ENCODE measurements at regions not wholly inside any gene's neighbourhood (a gene's known extent, or its start where the extent isn't known, plus 50 kb on each side); places are given as distances from the start of the nearest gene placed in this dataset.

DNA sequence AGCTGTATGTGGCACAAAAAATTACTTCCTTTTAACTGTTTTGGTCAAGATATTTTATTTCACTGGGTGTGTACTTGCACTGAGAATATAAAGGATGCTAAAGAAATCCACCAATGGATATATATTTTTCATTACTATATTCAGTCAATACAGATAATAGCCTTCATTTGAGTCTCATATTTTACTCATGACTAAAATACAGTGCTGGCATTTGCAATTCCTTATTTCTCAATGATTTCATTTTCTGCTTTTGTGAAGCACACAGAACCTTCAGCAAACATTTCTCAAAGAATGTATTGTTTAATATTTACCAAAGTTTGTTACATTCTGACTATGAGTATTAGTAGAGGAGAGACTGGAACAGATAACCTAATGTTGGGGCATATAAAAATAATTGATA is 93.2 kb upstream of the SOX5 start:
- no peak for DNase-seq (ENCODE audit: low spot score)

GRCh38 chr12:24039113-24039525 is 89.6 kb upstream of the SOX5 start:
- DNase-seq (ENCODE audit: low spot score): peak; percentile 10

GRCh38 chr12:24038211-24038997 is 88.9 kb upstream of the SOX5 start:
- DNase-seq (ENCODE audit: low spot score): no peak

GRCh38 chr12:24036438-24037216 is 87.2 kb upstream of the SOX5 start:
- DNase-seq (ENCODE audit: low spot score): no peak

GRCh38 chr12:24034894-24035293 is 85.4 kb upstream of the SOX5 start:
- no peak for DNase-seq (ENCODE audit: low spot score)

GRCh38 chr12:24034160-24034559 is 84.7 kb upstream of the SOX5 start:
- no peak for DNase-seq (ENCODE audit: low spot score)

DNA sequence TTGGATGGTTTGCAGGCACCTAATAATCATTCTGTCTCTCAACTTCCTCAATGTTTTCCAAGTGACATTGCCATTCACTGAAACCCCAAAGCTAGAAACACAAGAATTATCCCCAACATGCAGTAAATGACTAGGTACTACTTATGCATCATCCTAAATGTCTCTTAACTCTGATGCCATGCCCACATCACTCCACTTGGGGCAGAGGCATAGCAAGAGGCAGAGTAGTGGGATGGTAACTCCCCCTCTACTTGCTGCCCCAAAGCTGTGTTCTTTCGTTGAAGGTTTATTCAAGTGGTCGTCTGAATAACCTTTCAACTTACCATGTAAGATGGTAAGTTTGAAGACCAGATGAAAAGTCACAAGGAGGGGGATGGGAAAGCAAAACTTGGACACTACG is 77.9 kb upstream of the SOX5 start:
- no peak for DNase-seq (ENCODE audit: low spot score)

DNA sequence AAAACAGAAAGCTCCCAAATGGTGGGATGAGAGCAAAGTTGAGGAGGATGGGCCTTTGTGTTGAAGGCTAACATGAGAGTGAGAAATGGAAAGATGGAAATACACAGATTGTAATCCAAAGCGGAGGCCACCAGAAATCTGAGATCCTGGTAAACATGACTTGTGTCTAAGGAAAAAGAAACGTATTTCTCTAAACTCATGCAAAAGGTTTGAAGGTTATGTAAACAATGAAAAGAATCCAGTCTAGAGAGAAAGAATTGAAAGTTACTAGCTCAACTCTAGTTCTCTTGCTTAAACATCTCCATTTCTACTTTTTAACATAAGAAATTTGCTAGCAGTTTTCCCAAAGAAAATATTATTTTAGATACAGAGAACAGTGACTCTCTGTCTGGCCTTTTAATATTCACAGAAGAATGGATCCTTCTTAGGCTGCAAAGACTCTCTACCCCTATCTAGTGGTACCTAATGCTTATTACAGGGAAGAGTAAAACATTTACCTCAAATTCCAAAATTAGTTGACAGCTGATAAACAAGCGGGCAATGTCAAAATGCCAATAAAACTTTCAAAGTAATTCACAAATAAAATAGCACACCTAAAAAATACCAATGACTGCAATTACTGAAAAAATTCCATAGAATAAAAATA is 75.8 kb upstream of the SOX5 start:
- DNase-seq (ENCODE audit: low spot score): no peak

DNA sequence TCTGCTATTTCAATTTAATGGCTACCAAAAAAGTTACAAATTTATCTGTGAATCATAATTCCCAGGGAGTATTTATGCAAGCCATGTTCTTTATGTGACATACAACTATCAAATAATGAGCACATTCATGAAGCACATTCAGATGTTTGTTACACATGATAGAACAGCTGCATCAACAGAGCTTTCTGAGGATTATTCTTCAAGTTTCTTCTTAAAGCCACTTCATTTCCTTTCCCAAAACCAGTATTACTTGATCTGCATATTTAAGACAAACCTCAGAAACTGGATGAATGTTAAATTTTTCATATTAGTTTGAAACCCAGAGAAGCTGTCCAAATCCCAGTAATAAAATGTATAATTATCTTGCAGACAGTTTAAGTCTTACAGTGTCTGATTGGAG is 73.6 kb upstream of the SOX5 start:
- no peak for DNase-seq (ENCODE audit: low spot score)

- DNase-seq (ENCODE audit: low spot score): no peak
These were observed 71.7 kb upstream of the SOX5 start for GRCh38 chr12:24021164-24021502.

- DNase-seq (ENCODE audit: low spot score): no peak
These were observed 71.1 kb upstream of the SOX5 start for GRCh38 chr12:24020397-24021163.

DNA sequence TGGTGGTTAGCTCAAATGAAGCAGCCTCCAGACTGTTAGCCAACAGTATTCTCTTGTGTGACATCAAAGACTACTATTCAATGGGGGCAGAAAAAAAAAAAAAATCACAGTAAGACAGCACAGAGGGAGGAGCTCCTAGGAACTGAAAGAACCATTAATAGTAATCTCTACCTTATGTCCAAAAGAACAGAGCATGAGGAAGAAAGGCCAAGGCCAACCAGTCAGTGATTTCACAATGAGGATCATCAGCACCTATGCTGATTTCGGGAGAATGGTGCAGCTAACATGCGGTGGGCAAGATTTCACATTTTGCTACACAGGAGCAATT is 66.3 kb upstream of the SOX5 start:
- no peak for DNase-seq (ENCODE audit: low spot score)

DNA sequence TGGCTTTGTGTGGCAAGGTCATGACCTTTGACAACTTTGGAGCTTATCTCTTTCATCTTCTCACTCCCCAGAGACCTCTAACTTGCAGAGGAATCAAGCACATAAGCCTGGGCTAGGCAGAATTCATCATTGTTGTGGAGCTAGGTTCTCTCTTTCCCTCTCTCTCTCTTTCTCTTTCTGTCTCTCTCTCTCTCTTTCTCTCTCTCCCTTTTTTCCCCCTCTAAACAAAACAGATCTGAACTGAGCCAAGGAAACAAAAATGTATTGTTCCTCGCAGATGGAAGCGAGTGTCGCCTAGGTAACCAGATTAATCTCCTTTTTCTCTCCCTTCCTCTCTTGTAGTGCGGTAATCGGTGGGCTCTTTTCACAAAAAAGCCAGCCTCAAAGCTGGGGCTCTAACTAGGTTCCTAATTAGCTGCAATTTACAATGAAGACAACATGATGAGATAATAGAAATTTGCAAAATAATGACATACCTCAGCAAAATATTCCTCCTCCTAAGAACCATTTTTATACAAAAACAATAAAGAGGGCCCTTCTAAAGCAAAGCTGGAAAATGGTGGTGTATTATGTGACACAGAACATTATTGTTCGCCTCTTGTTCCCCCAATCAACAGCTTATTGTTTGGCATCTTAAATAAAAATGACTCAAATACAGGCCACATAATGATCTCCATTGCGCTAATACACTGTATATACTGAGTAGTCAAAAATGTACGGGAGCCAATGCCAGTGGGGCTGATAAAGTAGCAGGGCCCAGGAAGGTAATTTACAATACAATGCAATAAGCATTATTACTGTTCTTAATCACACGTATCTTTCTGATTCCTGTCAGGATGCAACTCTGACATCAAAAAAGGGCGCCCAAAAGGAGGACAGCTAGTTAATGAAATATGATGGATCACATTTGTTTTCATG is 65.7 kb upstream of the SOX5 start:
- no peak for DNase-seq (ENCODE audit: low spot score)

DNA sequence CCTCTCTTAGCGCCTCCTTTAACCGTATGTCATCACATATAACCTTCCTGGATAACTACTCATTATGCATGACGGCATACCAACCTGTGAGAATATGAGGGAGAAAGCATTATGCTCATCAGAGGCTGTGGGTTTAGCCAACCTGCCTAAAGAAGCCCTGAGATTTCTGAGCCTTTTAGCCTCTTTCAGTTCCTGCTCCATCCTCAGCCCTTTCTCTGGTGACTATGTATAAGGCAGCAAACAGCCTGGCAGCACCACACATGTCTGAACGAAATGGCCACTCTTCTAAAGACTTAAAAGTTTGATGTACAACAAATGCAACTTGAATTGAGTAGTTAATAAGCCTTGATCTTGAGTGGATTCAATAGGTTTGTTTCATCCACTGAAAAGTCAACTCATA is 64.8 kb upstream of the SOX5 start:
- no peak for DNase-seq (ENCODE audit: low spot score)

- DNase-seq (ENCODE audit: low spot score): no peak
These were observed 63.1 kb upstream of the SOX5 start for GRCh38 chr12:24012528-24012927.

DNA sequence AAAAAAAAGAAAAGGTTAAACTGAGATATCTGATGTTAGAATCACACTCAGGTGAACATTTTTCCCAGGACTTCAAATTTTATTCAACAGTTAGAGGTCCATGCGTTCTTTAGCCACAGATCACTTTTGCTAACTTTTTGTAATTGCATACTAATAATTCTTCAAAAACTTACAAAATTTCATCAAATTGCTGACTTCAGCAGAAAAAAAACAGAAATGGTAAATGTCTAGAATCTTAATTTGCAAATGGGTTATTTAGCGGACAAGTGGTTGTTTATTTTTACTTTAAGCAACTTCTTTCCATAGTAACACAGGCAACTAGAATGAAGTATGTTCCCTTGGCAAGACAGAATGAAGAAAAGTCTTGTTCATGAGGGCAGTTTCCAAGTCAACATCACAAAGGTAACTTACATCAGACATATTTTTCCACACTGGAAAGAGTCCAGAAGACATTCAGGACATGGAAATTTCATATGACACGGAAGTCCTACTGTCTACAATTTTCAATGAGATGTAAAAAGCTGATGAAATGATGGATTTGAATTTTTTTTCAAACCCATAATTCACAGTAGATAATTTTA is 62.5 kb upstream of the SOX5 start:
- DNase-seq (ENCODE audit: low spot score): no peak

DNA sequence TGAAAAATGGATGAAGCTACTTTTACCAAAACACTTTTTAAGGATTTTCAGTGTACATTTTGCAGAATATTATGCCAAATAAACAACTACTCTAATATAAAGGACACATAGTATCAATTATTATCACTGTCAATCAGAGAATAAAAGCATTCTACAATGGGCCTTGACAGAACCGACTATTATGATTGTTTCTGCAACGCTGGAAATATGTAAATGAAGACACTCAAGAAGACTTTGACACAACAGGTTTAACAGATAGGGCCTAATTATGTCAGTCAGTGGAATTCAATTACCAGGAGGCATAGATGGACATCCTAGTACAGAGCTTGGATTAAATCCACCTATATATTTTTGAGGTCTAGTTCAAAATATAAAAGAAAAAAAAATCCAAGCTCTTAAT is 58.7 kb upstream of the SOX5 start:
- no peak for DNase-seq (ENCODE audit: low spot score)

All from HuH-7.5 (cell line).